HG02943 (cell line): ENCODE measurements at regions not wholly inside any gene's neighbourhood (a gene's known extent, or its start where the extent isn't known, plus 50 kb on each side); places are given as distances from the start of the nearest gene placed in this dataset.
"Not testable (repeated sequence)": the region's sequence is repeated elsewhere in the genome, so short reads cannot be mapped to it uniquely, and the experiment has no call there.

Experiments used
- ATAC-seq: cut with Tn5 transposase; IDR thresholded peaks from one replicate; pipeline ENCODE4 v1.9.1; 2021; ENCODE audit warnings: mild to moderate bottlenecking, low read depth, moderate library complexity; ENCODE audit not compliant: unreplicated experiment

DNA sequence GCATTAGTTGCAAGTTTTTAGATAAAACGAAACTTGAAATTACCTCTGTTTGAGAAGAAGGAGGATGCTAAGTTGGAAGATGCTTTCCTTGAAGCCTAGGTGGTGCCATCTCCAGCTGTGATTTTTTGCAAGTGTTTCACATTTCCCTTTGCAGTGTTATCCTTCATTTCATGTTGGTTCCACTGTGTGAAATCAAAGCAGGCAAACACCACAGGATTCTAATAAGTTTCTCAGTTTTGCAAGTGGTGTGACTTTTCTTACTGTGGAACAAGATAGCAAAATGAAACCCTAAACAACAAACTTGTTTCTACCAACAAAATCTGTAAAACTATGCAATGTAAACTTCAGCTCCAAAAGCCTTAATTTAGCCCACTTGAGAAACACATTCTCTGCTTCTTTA is 260.9 kb downstream of the OXSM start:
- no peak for ATAC-seq

DNA sequence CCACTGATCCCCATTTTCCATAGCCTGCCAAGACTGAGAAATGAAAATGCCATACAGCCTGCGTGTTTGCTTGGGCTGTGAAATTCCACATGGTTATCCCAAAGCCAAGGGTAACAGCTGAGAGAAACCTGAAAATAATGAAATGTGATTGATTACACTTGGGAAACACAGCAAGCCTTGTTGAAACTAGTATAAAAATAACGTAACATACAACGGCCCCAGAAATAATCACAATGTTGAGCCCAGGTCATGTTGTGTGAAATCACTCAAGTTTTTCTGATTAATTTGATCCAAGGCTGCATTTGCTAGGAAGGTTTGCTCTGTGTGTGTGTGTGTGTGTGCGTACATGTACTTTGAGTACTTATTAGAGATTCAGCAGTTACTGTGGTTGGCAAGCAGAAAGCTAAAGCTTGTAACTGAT is 269.0 kb downstream of the OXSM start:
- no peak for ATAC-seq

DNA sequence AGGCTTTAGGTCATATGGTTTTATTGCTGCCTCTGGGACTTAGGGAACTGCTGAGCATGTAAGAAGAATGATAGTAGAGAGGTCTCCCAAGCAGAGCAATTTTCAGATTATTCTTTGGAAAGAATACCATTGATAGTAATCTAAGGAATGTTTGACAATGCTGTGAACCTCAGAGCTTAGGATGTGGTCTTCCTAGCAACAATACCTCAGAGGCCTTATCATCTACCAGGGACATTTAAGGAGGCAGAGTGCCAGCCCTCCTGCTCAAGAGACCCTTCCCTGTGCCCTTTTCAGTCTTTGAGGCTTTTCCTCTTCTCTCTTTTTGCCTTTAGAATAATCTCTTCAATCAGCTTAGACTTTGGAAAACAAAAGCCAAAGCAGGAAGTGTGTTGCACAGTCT is 272.1 kb downstream of the OXSM start:
- ATAC-seq = no peak

DNA sequence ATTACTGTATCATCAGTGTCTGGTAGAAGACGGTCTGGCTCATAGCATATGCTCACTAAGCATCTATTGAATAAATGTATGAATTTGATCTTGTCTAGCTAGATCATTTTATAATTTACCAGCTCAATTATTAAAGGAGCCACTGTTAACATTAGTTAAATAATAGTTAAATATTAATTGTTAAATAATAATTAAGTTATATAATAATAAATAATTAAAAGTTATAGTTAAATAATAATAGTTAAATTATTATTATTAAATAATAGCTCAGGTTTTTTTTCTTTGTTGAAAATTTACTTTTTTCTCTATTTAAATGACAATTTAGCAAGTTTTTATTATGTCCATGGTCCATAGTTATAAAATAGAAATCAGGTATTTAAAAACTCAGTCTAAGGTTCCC is 274.4 kb downstream of the OXSM start:
- ATAC-seq = no peak

DNA sequence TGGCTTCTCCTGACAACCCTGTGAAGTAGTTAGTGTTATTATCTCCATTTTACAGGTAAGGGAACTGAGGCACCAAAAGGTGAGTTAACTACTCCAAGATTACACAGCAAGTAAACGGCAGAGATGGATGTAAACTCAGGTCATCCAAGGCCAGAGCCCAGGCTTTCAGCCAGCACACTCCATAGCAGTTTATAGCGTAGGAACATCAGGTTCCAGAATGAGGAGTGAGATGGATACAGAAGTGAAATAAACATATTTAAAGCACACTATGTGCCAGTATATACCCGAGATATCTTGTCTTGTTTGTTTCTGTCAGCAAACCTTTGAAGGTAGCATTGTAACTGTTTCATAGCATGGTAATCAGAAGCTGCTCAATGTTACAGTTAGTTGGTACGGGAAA is 279.0 kb downstream of the OXSM start:
- ATAC-seq = no peak

DNA sequence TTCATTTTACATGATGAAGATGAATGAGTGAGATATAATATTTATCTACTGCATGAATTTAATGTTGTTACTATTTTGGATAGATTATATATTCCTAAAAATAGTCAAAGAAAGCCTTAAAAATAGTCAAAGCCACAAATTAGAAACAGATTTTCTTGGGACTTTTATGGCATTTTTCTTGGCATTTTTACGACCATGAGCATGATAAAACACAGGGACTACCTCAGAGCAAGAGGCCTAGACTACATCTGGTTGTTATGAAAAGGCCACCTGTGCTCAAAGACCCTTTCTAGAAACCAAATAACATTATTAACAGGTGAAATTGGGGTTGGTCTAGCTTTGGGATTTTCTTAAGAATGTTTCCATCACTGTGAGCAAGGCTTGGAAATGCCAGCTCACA is 281.0 kb downstream of the OXSM start:
- ATAC-seq = no peak

DNA sequence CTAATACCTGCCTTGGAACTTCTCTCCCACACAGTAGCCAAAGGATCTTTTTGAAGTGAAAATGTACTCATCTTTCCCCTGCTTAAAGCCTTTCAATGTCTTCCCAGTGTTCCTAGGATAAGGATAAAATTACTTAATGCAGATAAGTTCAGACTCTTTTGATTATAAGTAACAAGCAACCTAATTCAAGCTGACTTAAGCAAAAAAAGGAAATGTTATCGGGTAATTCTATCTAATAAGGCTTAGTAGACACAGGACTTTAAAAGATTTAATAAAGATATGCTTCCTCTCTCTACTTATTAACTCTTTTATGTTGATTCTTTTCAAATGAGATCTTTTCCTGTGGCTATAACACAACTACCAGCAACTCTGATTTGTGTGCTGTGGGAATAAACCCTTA is 284.2 kb downstream of the OXSM start:
- no peak for ATAC-seq

DNA sequence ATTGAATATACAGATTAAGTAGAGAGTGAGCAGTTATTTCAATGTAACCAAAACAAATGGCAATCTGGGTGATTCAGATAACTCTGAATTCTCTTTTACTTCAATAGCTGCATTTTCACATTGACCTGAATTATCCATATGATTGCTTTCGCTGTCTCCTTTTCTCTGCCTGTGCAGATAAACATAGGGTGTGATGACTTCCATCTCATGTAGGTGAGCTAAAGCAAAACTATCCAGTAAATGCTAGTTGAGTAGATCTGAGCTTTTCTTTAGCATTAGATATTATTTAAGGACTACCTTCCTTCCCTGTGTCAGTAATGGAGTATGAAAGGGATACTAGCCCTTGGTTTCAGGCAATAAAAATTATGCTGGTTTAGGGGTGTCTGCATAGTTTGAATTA is 288.6 kb downstream of the OXSM start:
- ATAC-seq = no peak

DNA sequence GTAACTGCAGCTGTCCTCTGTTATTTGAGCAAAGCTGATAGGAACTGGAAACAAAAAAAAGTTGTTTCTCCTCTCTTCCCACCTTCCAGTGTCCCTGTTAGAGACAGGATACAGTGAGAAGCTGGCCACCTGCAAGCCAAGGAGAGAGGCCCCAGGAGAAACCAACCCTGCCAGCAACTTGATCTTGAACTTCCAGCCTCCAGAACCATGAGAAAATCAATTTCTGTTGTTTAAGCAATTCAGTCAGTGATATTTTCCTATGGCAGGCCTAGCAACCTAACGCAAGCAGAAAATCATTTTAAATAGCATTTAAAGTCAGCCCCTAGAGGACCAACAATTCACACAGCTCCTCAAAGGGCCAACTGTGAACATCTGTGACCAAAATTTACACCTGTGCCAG is 291.3 kb downstream of the OXSM start:
- no peak for ATAC-seq

DNA sequence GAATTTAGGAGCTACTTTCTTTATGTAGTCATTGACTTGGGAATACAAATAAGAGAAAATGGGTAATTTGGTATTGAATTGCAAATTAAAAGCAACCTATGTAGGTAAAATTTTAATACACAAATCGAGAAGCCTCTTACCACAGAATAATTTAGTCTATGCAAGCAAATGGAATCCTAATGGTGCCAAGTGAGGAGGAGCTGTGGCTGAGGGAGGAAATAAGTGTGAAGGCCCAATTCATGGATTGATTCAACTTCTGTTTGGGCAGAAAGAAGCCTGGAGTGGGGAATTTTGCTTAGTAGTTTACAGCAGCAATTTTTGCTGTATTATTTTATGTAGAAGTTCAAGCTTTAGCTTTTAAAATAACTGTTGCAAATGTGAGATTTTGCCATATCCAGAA is 291.9 kb downstream of the OXSM start:
- ATAC-seq = no peak

DNA sequence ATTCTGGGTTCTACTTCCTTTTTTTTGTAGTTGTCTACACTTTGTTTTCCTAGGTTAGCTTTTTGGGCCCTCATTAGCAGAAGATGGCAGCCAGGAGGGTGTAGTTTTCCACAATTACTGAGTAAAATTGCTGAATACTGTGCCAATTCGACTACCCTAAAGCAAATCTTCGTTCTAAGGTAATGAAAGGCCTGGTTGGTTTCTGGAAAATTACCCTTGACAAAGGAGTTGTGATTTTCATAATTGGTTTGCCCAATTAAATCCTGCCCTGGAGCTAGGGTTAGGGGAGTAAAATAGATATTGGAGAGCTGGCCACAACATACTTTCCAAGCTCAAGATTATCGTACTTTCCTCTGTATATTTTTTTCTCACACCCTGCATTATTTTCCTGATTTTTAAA is 293.0 kb downstream of the OXSM start:
- ATAC-seq = no peak

DNA sequence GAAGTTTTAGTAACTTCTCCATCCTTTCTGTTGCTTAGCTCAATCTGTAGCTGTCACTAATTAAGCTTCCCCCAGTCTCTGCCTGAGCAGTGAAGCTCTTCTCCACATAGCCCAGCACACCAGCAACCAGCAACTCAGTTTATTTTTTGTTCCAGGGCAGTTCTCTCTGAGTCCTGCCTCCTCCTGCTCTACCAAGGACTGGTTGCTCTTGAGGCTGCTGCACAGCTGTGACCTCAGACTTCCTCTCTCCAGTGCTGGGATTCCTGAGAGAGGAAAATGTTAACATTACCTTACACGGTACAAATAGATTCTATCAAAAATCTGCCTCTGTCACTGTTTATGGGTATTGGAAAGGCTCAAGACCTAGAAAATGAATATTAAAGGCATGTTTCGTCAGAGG is 294.7 kb downstream of the OXSM start:
- no peak for ATAC-seq

DNA sequence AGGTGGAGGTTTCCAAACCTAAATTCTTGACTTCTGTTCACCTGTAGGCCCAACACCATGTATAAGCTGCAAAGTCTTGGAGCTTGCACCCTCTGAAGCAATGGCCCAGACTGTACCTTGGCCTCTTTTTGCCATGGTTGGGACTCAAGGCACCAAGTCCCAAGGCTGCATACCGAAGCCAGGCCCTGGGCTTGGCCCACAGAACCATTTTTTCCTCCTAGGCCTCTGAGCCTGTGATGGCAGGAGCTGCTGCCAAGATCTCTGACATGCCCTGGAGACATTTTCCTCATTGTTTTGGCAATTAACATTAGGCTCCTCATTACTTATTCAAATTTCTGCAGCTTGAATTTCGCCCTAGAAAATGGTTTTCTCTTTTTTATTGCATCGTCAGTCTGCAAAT is 297.9 kb downstream of the OXSM start:
- ATAC-seq = no peak

DNA sequence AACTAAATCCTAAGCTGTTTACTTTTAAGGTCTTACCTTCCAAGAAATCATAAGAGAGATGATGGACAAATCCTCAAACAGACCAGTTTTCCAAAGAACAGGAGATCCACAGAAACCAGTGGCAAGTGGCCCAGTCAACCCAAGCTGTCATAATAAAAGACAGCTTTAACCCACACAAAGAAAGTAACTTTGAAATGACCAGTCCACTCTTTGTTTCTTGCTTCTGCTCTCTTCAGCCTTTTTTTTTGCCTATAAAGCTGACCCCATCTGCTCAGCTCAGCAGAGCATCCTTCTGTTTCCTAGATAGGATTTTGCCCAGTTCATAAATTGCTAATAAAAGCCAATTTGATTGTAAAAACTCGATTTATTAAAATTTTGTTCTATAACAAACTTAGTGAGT is 299.4 kb downstream of the OXSM start:
- no peak for ATAC-seq

DNA sequence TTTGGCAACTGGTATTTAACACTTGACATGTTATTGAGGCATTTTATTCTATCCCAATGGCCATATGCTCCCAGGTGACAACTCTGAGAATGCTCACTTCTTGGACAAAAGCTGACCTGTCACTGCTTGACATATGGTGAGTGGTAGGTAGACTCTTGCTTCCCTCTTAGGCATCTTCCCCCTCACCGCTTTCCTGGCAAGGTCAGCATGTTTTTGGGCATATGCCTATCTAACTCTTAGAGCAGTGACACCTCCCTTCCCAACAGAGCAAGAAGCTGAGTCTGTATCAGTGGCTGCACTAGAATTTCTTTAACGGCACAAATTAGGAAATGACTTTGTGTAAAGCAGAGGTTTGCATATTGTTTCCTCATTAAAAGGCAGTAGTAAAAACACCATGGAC is 300.7 kb downstream of the OXSM start:
- no peak for ATAC-seq

DNA sequence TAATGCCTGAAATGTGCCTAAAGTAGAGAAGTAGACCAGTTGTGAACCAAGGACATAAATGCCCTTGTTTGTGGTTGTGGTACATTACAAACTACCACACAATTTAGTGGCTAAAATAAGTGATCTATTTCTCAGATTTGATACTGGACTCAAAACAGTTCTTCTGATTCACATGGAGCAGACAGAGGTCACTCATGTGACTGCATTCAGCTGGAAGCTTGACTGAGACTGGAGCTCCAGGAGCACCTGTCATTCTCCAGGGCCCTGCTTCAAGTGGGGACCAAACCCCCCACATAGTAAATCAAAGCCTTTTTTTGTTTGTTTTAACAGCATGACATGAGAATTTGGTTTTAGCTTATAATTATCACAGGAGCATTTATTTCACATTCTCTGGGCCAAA is 301.2 kb downstream of the OXSM start:
- no peak for ATAC-seq

DNA sequence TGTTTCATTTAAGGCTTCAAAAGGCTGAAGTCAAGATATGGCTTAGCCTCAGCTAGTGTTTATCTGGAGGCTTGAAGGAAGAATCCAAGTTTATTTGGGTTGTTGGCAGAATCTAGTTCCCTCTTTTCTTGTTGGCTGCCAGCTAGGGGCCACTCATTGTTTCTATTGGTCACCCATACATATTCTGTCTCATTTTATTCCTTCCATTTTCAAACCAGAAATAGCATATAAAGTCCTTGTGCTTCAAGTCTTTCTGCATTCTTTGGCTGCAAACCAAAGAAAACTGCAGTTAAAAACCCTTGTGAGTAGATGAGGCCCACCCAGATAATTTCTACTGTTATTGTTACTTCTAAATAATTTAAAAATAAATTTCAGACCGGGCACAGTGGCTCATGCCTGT is 301.7 kb downstream of the OXSM start:
- no peak for ATAC-seq

DNA sequence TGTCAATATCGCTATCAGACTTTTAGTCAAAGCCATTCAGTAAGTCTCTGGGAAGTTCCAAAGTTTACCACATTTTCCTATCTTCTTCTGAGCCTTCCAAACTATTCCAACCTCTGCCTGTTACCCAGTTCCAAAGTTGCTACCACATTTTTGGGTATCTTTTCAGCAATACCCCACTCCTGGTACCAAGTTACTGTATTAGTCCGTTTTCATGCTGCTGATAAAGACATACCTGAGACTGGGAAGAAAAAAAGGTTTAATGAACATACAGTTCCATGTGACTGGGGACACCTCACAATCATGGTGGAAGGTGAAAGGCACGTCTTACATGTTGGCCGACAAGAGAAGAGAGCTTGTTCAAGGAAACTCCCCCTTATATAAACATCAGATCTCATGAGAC is 307.2 kb downstream of the OXSM start:
- not testable (repeated sequence) for ATAC-seq

DNA sequence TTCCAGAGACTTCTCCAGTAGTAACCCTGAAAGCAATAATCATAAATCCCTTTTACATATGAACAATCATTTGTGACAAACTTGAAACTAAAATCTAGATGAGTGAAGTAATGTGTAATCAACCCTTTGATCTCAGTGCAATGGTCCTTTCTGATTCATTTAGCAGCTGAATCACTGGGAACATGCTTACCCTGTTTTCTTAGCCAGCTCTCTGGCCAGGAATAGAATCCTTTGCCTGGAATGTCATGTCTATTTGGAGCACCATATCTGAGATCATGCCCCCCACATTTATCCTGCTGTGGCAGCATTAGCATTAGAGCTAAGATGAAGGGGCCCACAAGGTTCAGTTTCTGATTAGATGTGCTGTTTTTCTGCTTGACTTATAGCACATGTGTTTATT is 309.8 kb downstream of the OXSM start:
- no peak for ATAC-seq

DNA sequence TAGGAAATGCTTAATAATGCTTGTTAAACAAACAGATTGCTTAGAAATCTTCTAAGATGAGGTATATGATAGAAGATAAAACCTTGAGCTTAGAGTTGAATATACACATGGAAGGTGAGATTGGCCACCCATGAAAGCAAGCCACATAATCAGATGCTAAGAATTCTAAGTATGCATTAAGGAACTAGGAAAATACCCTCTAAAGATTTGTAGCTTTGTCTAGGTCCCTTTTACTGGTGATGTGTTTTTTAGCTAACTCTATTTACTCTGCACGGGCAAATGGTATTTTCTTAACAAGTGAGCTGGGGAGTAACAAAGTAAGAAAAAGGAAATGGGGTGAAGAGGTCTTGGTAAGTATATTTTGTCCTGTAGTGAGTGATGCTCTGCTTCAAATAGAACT is 310.3 kb downstream of the OXSM start:
- no peak for ATAC-seq

DNA sequence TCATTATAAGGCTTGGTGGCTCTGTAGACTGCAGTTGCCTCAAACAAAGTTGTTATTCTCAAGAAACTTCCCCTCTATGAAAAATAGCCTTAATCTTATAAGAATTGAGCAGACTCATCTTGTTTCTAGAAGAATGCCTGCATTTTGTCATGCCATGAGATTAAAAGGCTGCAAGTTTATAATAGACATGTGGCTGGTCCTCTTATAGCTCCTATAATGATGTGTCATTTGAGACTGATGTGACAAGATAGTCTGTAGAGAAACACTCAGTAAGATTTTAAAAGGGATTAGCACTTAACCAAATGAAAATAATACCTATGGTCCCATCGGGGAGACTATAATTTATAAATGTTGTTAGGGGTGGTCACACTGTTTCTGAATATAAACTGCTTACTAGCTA is 312.5 kb downstream of the OXSM start:
- ATAC-seq = no peak

DNA sequence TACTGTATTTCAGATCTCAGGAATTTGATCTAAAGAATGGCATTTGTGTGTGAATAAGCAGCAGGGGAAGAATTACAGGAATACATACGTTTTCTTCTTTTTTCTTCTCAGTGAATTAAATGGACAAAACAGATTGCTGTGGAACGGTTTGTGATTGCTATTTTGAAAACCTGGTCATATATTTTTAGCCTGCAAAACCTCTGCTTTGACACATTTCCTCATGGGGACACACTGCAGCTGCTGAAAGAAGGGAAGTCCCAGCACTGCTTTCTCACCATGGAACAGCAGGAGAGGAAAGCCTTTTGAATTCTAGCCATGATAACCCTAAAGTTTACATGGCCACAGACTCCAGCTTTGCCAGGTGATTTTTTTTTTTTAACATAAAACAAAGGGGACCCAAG is 315.0 kb downstream of the OXSM start:
- ATAC-seq = no peak

DNA sequence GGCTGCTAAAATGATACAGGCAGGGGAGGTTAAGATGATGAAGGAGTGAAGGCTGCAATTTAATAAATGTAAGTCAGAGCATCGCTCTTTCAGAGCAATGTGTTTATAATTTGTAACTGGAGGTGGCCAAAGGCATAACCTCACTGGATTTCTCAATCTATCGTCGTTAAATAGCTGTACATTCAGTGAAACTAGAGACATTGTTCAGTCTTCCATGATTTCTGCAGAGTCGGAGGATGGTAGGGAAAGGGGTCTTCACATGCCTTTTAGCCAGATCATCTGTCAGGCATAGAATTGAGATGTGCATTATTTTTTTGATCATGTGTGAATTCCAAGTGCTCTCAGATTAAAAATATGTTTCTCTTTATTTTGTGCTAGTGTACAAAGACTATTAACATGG is 315.4 kb downstream of the OXSM start:
- ATAC-seq = no peak

DNA sequence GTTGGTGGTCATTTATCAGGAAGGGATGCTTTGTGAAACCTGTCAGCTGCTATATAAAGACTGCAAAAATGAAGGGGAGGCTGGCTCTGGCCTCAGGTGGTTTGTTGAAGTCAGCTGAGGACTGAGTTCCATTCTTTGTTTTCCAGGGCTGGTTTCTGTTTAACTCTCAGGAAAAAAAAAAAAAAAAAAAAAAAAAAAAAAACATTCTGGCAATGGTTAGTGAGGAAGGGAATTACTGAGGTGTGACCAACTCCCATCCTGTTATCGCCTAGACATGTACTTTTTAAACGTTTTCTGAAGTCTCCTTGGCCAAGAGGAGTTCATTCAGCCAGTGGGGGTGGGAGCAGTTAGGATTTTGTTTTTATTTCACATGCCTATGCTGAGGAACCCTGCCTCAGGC is 316.3 kb downstream of the OXSM start:
- no peak for ATAC-seq
